Omental fat pad (tissue), 3 donors: ENCODE measurements at regions not wholly inside any gene's neighbourhood (a gene's known extent, or its start where the extent isn't known, plus 50 kb on each side); places are given as distances from the start of the nearest gene placed in this dataset.

Source experiments
- ATAC-seq: fragments of 150-250 bp; one replicate; pipeline ENCODE4 v1.9.1; 2016; ENCODE audit warnings: mild to moderate bottlenecking, moderate library complexity; ENCODE audit not compliant: low FRiP score
- DNase-seq: peaks from one replicate; pipeline ENCODE4 v3.0.0-alpha.2; 2019; ENCODE audit warnings: low spot score
- CTCF ChIP-seq, 3 donors: fragments of 450-650 bp; IDR thresholded peaks; one replicate each; pipeline ENCODE4 v1.5.1; 2016 to 2017; ENCODE audit warnings: antibody characterized with exemption in 3 of 3, mild to moderate bottlenecking in 3 of 3, moderate library complexity in 2 of 3

- DNase-seq = no peak
- TF ChIP-seq CTCF (IDR thresholded peaks at IDR 0.05) = no peak
- no peak for ATAC-seq
Observed at GRCh38 chr12:46111715-46112114, 121.3 kb upstream of the SCAF11 start.

GRCh38 chr12:46110928-46111699, 120.7 kb upstream of the SCAF11 start:
- TF ChIP-seq CTCF (IDR thresholded peaks at IDR 0.05) = no peak
- ATAC-seq = no peak
- DNase-seq = no peak

GRCh38 chr12:46110223-46110611, 119.8 kb upstream of the SCAF11 start:
- no peak for DNase-seq

GRCh38 chr12:46109343-46110222, 119.2 kb upstream of the SCAF11 start:
- ATAC-seq (no peak), DNase-seq (no peak)
- TF ChIP-seq CTCF (IDR thresholded peaks at IDR 0.05) = no peak

More at GRCh38 chr12:46110223-46110611, 119.8 kb upstream of the SCAF11 start:
- ATAC-seq = no peak
- TF ChIP-seq CTCF (IDR thresholded peaks at IDR 0.05) = no peak

GRCh38 chr12:46108721-46109120, 118.3 kb upstream of the SCAF11 start:
- no peak for TF ChIP-seq CTCF (IDR thresholded peaks at IDR 0.05)
- ATAC-seq (no peak), DNase-seq (no peak)

GRCh38 chr12:46107591-46107990, 117.2 kb upstream of the SCAF11 start:
- no peak for ATAC-seq
- no peak for TF ChIP-seq CTCF (IDR thresholded peaks at IDR 0.05)
- DNase-seq = no peak
